GM12891 (cell line): ENCODE measurements at regions not wholly inside any gene's neighbourhood (a gene's known extent, or its start where the extent isn't known, plus 50 kb on each side); places are given as distances from the start of the nearest gene placed in this dataset.

Source experiments
- DNase-seq: peaks from one replicate; pipeline ENCODE4 v3.0.0; 2011; ENCODE audit warnings: low spot score; ENCODE audit not compliant: insufficient read length
- FAIRE-seq: peaks from 2 replicates; lab custom pipeline; 2011; peaks lifted over from hg19 to GRCh38; lab: Jason Lieb, UNC
- PAX5 ChIP-seq: IDR thresholded peaks from 2 replicates; pipeline ENCODE4 v1.6.1; 2011; ENCODE audit warnings: low read length, moderate library complexity, mild to moderate bottlenecking; ENCODE audit not compliant: insufficient read depth, severe bottlenecking
- POLR2A ChIP-seq: IDR thresholded peaks from 2 replicates; pipeline ENCODE4 v1.6.1; 2011; ENCODE audit warnings: low read depth, low read length, control low read depth
- POLR2AphosphoS5 ChIP-seq: IDR thresholded peaks from 2 replicates; pipeline ENCODE4 v1.6.1; 2011; ENCODE audit warnings: low read depth, low read length, control low read depth
- POU2F2 ChIP-seq: IDR thresholded peaks from 2 replicates; pipeline ENCODE4 v1.6.1; 2011; ENCODE audit warnings: low read depth, mild to moderate bottlenecking, control low read depth, low read length, moderate library complexity
- SPI1 ChIP-seq: IDR thresholded peaks from 2 replicates; pipeline ENCODE4 v1.6.1; 2011; ENCODE audit warnings: low read depth, low read length, control low read depth
- TAF1 ChIP-seq: IDR thresholded peaks from 2 replicates; pipeline ENCODE4 v1.6.1; 2011; ENCODE audit warnings: low read depth, low read length, control low read depth

GRCh38 chr11:106212081-106212480 is 134.6 kb downstream of the AASDHPPT start:
- FAIRE-seq = no peak
- DNase-seq = no peak
- TF ChIP-seq POLR2AphosphoS5 = no peak
- TF ChIP-seq TAF1 = no peak
- no peak for TF ChIP-seq SPI1
- no peak for TF ChIP-seq PAX5
- TF ChIP-seq POU2F2 = no peak
- TF ChIP-seq POLR2A = no peak

GRCh38 chr11:106216281-106216680 is 138.8 kb downstream of the AASDHPPT start:
- no peak for FAIRE-seq
- no peak for DNase-seq
- no peak for TF ChIP-seq POU2F2
- no peak for TF ChIP-seq SPI1
- no peak for TF ChIP-seq PAX5
- TF ChIP-seq POLR2AphosphoS5 = no peak
- TF ChIP-seq TAF1 = no peak
- TF ChIP-seq POLR2A = no peak

GRCh38 chr11:106217456-106217855 is 140.0 kb downstream of the AASDHPPT start:
- FAIRE-seq = no peak
- TF ChIP-seq PAX5 (no peak), POLR2A (no peak), TAF1 (no peak), SPI1 (no peak), POLR2AphosphoS5 (no peak), POU2F2 (no peak)
- no peak for DNase-seq

- FAIRE-seq (no peak), DNase-seq (no peak)
- no peak for TF ChIP-seq SPI1
- TF ChIP-seq POLR2AphosphoS5 = no peak
- TF ChIP-seq POLR2A = no peak
- TF ChIP-seq TAF1 = no peak
- no peak for TF ChIP-seq POU2F2
- no peak for TF ChIP-seq PAX5
These were observed 140.6 kb downstream of the AASDHPPT start for GRCh38 chr11:106218106-106218505.

- FAIRE-seq = no peak
- TF ChIP-seq TAF1 (no peak), PAX5 (no peak), POU2F2 (no peak), POLR2A (no peak), SPI1 (no peak), POLR2AphosphoS5 (no peak)
- DNase-seq = no peak
These were observed 145.2 kb downstream of the AASDHPPT start for GRCh38 chr11:106222626-106223025.

GRCh38 chr11:106224172-106224571 is 146.7 kb downstream of the AASDHPPT start:
- FAIRE-seq = no peak
- TF ChIP-seq POU2F2 = no peak
- TF ChIP-seq TAF1 = no peak
- TF ChIP-seq POLR2A = no peak
- TF ChIP-seq PAX5 = no peak
- no peak for TF ChIP-seq POLR2AphosphoS5
- no peak for TF ChIP-seq SPI1
- no peak for DNase-seq

GRCh38 chr11:106228996-106229395 is 151.5 kb downstream of the AASDHPPT start:
- no peak for FAIRE-seq
- DNase-seq = no peak
- TF ChIP-seq POU2F2 (no peak), PAX5 (no peak), POLR2A (no peak), SPI1 (no peak), POLR2AphosphoS5 (no peak), TAF1 (no peak)

- DNase-seq (no peak), FAIRE-seq (no peak)
- TF ChIP-seq TAF1 (no peak), POU2F2 (no peak), SPI1 (no peak), PAX5 (no peak), POLR2AphosphoS5 (no peak), POLR2A (no peak)
These were observed 154.1 kb downstream of the AASDHPPT start for GRCh38 chr11:106231591-106231990.

GRCh38 chr11:106233191-106233590 is 155.7 kb downstream of the AASDHPPT start:
- no peak for TF ChIP-seq POU2F2
- no peak for TF ChIP-seq PAX5
- FAIRE-seq = no peak

GRCh38 chr11:106234794-106235193 is 157.3 kb downstream of the AASDHPPT start:
- no peak for DNase-seq
- no peak for FAIRE-seq
- TF ChIP-seq POLR2AphosphoS5 = no peak
- TF ChIP-seq POU2F2 = no peak

More at GRCh38 chr11:106233191-106233590, 155.7 kb downstream of the AASDHPPT start:
- DNase-seq = no peak

GRCh38 chr11:106236295-106236694 is 158.8 kb downstream of the AASDHPPT start:
- DNase-seq = no peak
- TF ChIP-seq SPI1 (no peak), TAF1 (no peak), POLR2A (no peak), PAX5 (no peak), POU2F2 (no peak), POLR2AphosphoS5 (no peak)
- FAIRE-seq = no peak
